Activated naive CD8-positive, alpha-beta T cell treated with anti-CD3 and anti-CD28 coated beads, Interleukin-2, amount 50 U/mL, for 24 hours (primary cell): ENCODE measurements at regions not wholly inside any gene's neighbourhood (a gene's known extent, or its start where the extent isn't known, plus 50 kb on each side); places are given as distances from the start of the nearest gene placed in this dataset.

ENCODE experiments used
- ATAC-seq: fragments of 150-1000 bp; cut with Tn5 transposase; one replicate; pipeline ENCODE4 v1.10.0; 2021
- DNase-seq: peaks from one replicate; pipeline ENCODE4 v3.0.0; 2021
- H3K27ac Mint-ChIP-seq: one replicate; pipeline ENCODE4 v1.8.0; 2021; ENCODE audit warnings: mild to moderate bottlenecking, mixed read lengths
- H3K27me3 Mint-ChIP-seq: one replicate; pipeline ENCODE4 v1.8.0; 2021; ENCODE audit warnings: mixed read lengths
- H3K36me3 Mint-ChIP-seq: one replicate; pipeline ENCODE4 v1.8.0; 2021; ENCODE audit warnings: low read depth, mixed read lengths
- H3K4me1 Mint-ChIP-seq: one replicate; pipeline ENCODE4 v1.8.0; 2021; ENCODE audit warnings: mixed read lengths
- H3K4me3 Mint-ChIP-seq: one replicate; pipeline ENCODE4 v1.8.0; 2021; ENCODE audit warnings: mild to moderate bottlenecking, moderate library complexity, mixed read lengths
- H3K9me3 Mint-ChIP-seq: one replicate; pipeline ENCODE4 v1.8.0; 2021; ENCODE audit warnings: mixed read lengths

DNA sequence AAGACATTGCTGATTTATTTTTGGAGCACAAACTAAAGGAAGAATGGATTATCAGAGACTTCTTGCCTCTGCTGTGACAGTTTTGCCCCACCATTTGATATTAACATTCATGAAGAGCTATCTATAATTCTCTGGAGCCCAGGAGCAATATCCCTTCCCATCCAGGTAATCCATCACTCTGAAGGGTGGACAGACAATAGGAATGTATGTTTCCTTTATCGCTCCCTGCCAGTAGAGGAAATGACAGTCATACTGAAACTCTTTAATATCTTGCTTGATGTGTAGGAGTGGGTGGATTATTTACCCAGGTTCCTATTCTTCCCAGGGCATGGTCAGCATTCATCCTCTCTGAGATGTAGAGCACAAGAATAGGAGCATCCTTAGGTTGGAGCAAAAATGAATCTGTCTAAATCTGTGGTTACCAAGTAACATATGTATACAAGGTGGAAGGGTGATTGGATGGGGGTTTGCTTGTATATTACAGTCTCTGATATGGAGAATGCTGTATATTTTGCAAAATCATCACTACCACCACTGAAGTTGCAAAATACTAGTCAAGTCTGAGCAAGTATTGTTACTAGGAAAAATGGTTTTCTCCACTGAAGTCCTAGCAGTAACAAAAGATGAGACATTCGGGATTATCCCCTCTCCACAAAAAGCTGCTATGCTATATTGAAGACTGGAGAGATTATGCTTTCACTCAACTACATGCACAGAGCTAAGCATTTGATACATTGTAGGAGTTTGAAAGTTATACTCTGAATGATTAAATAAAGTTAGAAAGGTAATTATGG, 151.6 kb downstream of the CBLL2 start:
- Mint-ChIP-seq H3K27ac (no peak overlapping the region), H3K9me3 (no peaks in the 10 kb centered on the region), H3K36me3 (no peaks in the 10 kb centered on the region), H3K4me1 (no peaks in the 10 kb centered on the region), H3K4me3 (no peak overlapping the region), H3K27me3 (no peaks in the 10 kb centered on the region)
- DNase-seq (no peak), ATAC-seq (no peak)

DNA sequence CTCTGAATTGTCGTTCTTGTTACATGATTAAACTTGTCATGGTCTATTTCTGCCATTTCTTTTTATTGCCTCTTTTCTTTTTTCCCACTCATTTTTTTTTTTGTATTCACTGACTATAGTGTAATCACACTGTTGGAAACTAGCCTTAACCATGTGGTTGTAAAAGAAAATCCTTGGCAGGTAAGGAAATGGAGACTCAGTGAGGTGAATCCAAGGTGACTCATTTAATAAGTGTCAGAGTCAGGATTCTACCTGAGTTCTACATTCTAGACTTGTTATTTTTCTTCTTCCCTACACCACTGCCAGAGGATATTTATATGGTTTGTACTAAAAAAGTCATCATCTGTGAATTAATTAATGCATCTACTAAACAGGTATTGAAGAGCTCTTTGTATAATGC, 152.2 kb downstream of the CBLL2 start:
- Mint-ChIP-seq H3K27ac (no peak overlapping the region), H3K4me1 (no peaks in the 10 kb centered on the region), H3K27me3 (no peaks in the 10 kb centered on the region), H3K4me3 (no peak overlapping the region), H3K9me3 (no peaks in the 10 kb centered on the region), H3K36me3 (no peaks in the 10 kb centered on the region)
- ATAC-seq (no peak), DNase-seq (no peak)

DNA sequence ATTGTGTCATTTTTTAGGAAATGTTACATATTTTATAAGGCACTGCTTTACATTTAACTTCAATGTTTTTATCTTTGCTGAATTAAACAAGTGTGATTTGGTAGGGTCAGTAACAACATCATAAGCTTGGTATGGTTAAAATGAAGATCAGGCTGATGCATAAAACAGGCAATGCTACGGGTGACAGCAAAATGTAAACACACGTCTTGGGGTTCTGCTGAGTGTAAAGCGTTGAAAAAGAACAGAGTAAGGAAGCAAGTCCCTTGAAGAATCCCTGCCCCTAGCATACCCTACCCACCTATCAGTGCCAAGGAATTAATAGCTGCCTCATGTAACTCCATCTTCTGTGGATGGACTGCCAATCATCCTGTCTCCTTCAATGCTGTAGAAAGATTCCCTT, 157.0 kb downstream of the CBLL2 start:
- no peaks in the 10 kb centered on the region for H3K9me3 Mint-ChIP-seq
- ATAC-seq (no peak), DNase-seq (no peak)
- no peaks in the 10 kb centered on the region for H3K4me1 Mint-ChIP-seq
- H3K36me3 Mint-ChIP-seq: no peaks in the 10 kb centered on the region
- H3K4me3 Mint-ChIP-seq: no peak overlapping the region
- H3K27ac Mint-ChIP-seq: no peak overlapping the region
- H3K27me3 Mint-ChIP-seq: no peaks in the 10 kb centered on the region

DNA sequence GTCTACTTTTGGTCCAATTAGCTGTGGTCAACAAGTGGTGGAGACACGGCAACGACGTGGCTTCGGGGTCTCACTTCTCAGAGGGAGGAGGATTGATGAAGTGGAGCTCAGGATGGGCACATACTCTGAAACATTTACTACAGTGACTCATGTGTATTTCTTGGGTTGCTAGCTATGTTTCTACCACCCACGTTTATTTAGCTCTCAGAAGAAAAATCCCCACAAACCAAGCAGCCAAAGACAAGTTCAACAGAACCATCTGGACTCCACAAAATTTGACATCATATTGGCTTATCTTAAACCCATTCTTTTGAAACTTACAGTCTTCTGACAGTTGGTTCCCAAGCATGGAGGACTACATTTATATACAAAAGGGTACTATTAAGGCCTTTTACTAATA, 158.0 kb downstream of the CBLL2 start:
- no peak overlapping the region for H3K4me3 Mint-ChIP-seq
- no peaks in the 10 kb centered on the region for H3K27me3 Mint-ChIP-seq
- H3K36me3 Mint-ChIP-seq: no peaks in the 10 kb centered on the region
- ATAC-seq: no peak
- no peak overlapping the region for H3K27ac Mint-ChIP-seq
- no peaks in the 10 kb centered on the region for H3K4me1 Mint-ChIP-seq
- no peak for DNase-seq
- H3K9me3 Mint-ChIP-seq: no peaks in the 10 kb centered on the region

DNA sequence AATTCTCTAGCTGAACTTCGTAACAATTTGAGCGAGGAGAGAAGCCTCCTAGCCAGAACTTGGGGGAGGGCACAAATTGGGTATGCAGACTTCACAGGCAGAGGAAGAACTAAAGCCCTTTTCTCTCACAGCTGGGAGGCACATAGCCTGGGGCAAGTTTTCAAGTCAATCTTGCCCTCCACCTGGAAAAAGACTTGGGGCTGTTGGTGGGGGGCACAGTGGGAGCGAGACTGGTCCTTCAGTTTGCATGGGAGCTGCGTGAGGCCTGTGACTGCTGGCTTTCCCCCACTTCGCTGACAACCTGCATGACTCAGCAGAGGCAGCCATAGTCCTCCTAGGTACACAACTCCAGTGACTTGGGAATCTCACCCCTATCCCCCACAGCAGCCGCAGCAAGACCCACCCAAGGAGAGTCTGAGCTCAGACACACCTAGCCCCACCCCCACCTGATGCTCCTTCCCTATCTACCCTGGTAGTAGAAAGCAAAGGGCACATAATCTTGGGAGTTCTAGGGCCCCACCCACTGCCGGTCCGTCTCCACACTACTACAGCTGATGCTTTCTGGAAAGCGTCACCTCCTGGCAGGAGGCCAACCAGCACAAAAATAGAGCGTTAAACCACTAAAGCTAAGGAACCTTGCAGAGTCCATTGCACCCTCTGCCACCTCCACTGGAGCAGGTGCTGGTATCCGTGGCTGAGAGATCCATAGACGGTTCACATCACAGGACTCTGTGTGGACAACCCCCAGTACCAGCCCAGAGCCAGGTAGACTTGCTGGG, 160.8 kb downstream of the CBLL2 start:
- ATAC-seq (no peak), DNase-seq (no peak)
- Mint-ChIP-seq H3K9me3 (no peaks in the 10 kb centered on the region), H3K4me3 (no peak overlapping the region), H3K27me3 (no peaks in the 10 kb centered on the region), H3K27ac (no peak overlapping the region), H3K36me3 (no peaks in the 10 kb centered on the region), H3K4me1 (no peaks in the 10 kb centered on the region)

DNA sequence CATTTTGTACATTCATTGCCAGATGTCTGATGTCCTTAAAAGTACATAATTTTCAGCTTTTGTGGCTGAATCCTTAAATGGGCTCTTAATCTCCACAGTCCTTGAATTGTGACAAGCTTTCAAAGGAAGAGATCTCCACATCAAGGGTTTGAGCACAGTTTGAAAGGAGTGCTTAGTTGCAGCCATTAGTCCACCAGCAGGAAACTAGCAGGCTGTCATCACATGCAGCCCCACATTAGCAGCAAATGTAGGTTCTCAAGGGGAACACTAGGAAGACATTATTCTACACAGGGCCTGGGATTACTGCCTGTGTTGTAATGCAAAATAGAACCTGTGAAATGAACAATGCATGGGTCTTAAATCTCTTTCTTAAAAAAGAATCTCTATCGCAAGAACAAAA, 173.2 kb downstream of the CBLL2 start:
- peaks cover 4% of the 10 kb centered on the region for H3K9me3 Mint-ChIP-seq
- no peaks in the 10 kb centered on the region for H3K36me3 Mint-ChIP-seq
- H3K27ac Mint-ChIP-seq: no peak overlapping the region
- H3K4me1 Mint-ChIP-seq: no peaks in the 10 kb centered on the region
- DNase-seq: no peak
- no peak overlapping the region for H3K4me3 Mint-ChIP-seq
- H3K27me3 Mint-ChIP-seq: no peaks in the 10 kb centered on the region
- no peak for ATAC-seq

DNA sequence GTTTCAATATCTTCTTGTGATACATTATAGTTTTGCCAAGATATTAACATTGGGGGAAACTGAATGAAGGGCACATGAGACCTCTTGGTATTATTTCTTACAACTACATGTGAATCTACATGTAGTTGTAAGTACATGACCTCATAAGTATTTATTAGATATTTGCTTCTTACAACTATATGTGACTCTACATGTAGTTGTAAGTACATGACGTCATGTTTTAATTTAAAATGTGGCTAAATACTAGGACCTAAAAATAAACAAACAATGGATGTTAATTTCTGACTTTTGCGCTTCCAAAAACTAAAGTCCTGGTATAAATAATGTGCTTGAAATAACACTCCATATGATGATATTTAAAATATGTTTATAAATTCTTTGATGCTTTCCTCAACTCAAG, 190.2 kb downstream of the CBLL2 start:
- Mint-ChIP-seq H3K4me3 (no peak overlapping the region), H3K4me1 (no peaks in the 10 kb centered on the region), H3K36me3 (no peaks in the 10 kb centered on the region), H3K9me3 (no peaks in the 10 kb centered on the region), H3K27ac (no peak overlapping the region), H3K27me3 (no peaks in the 10 kb centered on the region)
- ATAC-seq: no peak
- no peak for DNase-seq

DNA sequence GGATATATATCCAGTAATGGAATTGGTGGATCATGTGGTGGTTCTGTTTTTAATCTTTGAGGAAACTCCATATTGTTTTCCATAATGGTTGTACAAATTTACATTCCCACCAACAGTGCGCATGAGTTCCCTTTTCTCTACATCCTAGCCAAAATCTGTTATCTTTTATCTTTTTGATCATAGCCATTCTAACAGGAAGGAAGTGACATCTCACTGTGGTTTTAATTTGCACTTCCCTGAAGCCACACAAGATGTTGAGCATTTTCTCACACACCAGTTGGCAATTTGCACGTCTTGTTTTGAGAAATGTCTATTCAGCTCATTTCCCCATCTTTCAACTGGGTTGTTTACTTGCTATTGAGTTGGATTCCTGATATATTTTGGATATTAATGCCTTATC, 194.9 kb downstream of the CBLL2 start:
- ATAC-seq: no peak
- DNase-seq: no peak
- Mint-ChIP-seq H3K4me3 (no peak overlapping the region), H3K27ac (no peak overlapping the region), H3K4me1 (no peaks in the 10 kb centered on the region), H3K9me3 (no peaks in the 10 kb centered on the region), H3K36me3 (no peaks in the 10 kb centered on the region), H3K27me3 (no peaks in the 10 kb centered on the region)

DNA sequence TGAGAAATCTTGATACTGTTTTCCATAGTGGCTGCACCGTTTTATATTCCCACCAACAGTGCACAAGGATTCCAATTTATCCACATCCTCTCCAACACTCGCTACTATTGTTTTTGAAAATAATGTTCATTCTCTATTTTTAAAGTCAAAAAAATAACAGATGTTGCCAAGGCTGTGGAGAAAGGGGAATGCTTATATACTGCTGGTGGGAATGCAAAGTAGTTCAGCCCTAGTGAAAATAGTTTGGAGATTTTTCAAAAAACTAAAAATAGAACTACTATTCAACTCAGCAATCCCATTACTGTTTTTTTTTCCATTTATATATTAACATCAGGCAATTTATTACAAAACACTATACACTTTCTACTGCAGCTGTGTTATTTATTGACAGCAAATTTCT, 208.7 kb downstream of the CBLL2 start:
- no peak overlapping the region for H3K4me3 Mint-ChIP-seq
- H3K4me1 Mint-ChIP-seq: no peaks in the 10 kb centered on the region
- H3K27me3 Mint-ChIP-seq: no peaks in the 10 kb centered on the region
- DNase-seq: no peak
- no peaks in the 10 kb centered on the region for H3K36me3 Mint-ChIP-seq
- no peak overlapping the region for H3K27ac Mint-ChIP-seq
- no peak for ATAC-seq
- H3K9me3 Mint-ChIP-seq: no peaks in the 10 kb centered on the region

DNA sequence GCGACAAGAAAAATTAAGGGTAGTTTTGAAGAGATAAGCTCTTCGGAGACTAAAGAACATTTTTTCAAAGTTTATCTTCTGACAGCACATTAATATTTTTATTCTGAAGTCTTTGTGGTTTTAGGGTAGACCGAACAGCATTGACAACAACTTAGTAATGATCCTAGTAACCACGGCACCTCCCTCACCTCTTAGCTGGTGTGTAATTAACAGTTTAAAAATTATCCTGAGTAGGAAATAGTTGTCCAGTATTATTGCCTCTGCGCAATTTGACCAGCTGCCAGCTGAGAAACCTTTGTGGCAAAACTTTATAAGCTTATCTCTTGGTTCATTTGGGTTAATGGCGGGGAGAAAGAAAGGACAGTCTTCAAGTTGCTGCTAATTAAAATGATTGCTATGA, 213.6 kb downstream of the CBLL2 start:
- H3K27ac Mint-ChIP-seq: no peak overlapping the region
- H3K4me3 Mint-ChIP-seq: no peak overlapping the region
- no peaks in the 10 kb centered on the region for H3K4me1 Mint-ChIP-seq
- no peaks in the 10 kb centered on the region for H3K36me3 Mint-ChIP-seq
- H3K27me3 Mint-ChIP-seq: no peaks in the 10 kb centered on the region
- H3K9me3 Mint-ChIP-seq: no peaks in the 10 kb centered on the region
- no peak for ATAC-seq
- no peak for DNase-seq

DNA sequence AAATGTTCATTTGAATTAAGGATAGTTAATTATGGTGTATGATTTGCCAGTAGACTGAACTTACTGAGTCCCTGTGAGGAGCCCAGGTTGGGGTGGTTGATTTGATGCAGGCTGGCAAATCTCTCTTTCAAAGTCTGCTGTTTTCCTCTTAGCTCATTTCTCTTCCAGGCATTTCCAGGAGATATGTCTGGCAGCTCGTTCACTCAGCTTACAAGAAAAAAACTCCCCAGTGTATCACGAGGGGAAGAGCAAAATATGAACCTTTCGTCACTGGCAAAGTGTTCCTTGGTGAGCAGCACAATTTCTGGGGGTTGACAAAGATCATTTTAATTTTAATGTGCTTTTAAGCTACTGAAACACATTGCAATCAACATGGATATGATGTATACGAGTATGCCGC, 244.2 kb downstream of the CBLL2 start:
- ATAC-seq (no peak), DNase-seq (no peak)
- Mint-ChIP-seq H3K36me3 (no peaks in the 10 kb centered on the region), H3K27ac (no peak overlapping the region), H3K9me3 (no peaks in the 10 kb centered on the region), H3K27me3 (no peaks in the 10 kb centered on the region), H3K4me1 (no peaks in the 10 kb centered on the region), H3K4me3 (no peak overlapping the region)

DNA sequence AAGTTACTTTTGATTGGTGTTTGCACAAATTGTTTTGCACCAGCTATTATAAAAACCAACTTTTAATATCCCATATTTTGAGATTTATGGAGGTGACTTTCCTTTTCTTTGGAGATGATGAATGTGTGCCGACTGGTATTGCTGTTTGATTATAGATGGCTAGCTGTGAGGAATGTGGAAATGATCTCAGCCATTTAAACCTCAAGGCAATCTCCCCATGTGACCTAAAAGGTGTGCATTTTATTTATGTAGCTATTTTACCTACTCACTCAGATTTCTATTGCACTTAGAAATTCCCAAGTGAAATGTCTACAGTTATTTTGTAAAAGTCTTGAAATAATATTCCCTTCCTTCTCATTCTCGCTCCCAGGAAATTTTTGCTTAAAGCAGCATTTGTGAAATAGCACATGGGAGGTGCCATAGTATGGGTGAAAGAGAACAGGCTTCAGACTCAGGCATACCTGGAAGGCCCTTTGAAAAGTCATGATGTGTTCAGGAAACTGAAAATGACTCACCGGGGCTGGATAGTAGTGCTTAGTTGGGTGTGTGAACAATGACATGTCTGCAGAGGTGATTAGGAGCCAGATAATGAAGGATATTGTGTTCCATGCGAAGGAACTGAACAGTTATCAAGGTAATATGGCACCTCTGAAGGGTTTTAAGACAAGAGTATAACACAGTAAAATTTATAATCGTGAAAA, 247.6 kb downstream of the CBLL2 start:
- no peaks in the 10 kb centered on the region for H3K36me3 Mint-ChIP-seq
- H3K4me3 Mint-ChIP-seq: no peak overlapping the region
- DNase-seq: no peak
- no peak for ATAC-seq
- H3K27me3 Mint-ChIP-seq: no peaks in the 10 kb centered on the region
- H3K9me3 Mint-ChIP-seq: no peaks in the 10 kb centered on the region
- H3K4me1 Mint-ChIP-seq: no peaks in the 10 kb centered on the region
- no peak overlapping the region for H3K27ac Mint-ChIP-seq

DNA sequence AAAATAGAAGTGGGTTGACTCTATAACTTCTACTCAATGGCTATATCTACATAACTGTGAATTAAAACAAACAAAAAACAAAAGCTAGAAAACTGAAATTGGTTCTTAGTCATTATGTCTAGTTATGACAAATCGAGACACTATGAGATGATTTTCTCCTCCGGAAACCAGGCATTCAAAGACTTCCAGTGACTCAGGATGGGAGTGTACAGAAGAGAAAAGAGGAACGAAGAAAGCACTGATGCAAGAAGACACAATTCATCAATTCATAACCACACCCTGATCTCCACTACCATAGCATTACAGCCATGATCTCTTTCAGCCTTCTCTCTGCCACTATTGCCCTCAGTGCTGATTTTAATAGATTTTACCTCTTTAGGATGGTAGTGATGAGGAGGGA, 253.6 kb downstream of the CBLL2 start:
- Mint-ChIP-seq H3K4me1 (peaks cover 2% of the 10 kb centered on the region), H3K27ac (no peak overlapping the region), H3K27me3 (no peaks in the 10 kb centered on the region), H3K36me3 (no peaks in the 10 kb centered on the region), H3K9me3 (no peaks in the 10 kb centered on the region), H3K4me3 (no peak overlapping the region)
- DNase-seq (no peak), ATAC-seq (no peak)

DNA sequence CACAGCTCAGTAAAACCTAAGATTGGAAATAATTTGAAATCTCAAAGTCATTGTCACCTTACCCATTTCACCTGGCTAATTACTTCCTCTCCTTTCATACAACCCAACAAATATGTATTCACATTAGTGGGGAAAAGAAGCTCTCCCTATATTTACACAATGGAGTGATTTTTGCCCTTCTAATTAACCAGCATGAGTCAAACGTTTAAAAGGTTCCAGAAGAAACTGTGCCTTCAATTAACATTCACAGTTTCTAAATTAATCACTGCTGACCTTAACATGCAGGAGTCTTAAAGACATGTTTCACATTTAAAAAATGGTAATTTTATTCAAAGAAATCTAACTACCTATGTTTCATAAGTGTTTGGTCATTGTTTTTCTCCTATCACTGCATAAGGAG, 254.6 kb downstream of the CBLL2 start:
- Mint-ChIP-seq H3K9me3 (no peaks in the 10 kb centered on the region), H3K4me3 (no peak overlapping the region), H3K4me1 (peaks cover 2% of the 10 kb centered on the region), H3K27ac (no peak overlapping the region), H3K27me3 (no peaks in the 10 kb centered on the region), H3K36me3 (no peaks in the 10 kb centered on the region)
- ATAC-seq: no peak
- no peak for DNase-seq

DNA sequence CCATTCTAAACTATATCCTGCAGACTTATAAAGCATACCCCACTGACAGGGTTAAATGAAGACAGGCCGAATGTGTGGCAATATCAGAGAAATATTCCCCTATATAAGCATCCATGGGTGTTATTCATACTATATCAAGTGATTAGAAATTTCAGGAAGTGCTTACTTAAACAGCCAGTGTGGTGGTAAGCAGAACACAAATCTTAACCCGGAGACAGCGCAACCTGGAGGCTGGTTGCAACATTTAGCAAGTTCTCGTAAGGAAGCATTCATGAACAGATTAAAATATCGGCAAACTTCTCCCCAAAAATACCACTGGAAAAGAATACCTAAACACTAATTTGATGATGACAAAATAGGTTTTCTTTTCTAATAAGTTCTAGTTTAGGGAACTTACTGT, 261.2 kb downstream of the CBLL2 start:
- no peaks in the 10 kb centered on the region for H3K36me3 Mint-ChIP-seq
- no peaks in the 10 kb centered on the region for H3K4me1 Mint-ChIP-seq
- no peaks in the 10 kb centered on the region for H3K27me3 Mint-ChIP-seq
- ATAC-seq (no peak), DNase-seq (no peak)
- H3K9me3 Mint-ChIP-seq: no peaks in the 10 kb centered on the region
- H3K27ac Mint-ChIP-seq: no peak overlapping the region
- no peak overlapping the region for H3K4me3 Mint-ChIP-seq
